ENCODE measurements at regions not wholly inside any gene's neighbourhood (a gene's known extent, or its start where the extent isn't known, plus 50 kb on each side); places are given as distances from the start of the nearest gene placed in this dataset.

- H3K9ac ChIP-seq (ENCODE audit: control insufficient read depth, insufficient read depth, low read length) = no peak overlapping the region
- H3K4me2 ChIP-seq (ENCODE audit: control insufficient read depth, insufficient read depth) = no peak overlapping the region
- in situ Hi-C loops (cut with MboI) = no loop called here
- H3K79me2 ChIP-seq (ENCODE audit: control insufficient read depth, insufficient read depth, low read length) = no peaks in the 10 kb centered on the region
- WGBS (ENCODE audit: insufficient coverage, insufficient replicate concordance, low lambda C conversion rate, missing lambda C conversion rate) = 0% methylated on average over 1 of the region's 1 CpG
- no peak overlapping the region for H3K27ac ChIP-seq (ENCODE audit: control insufficient read depth, insufficient read depth)
- ChIA-PET CTCF (no interaction called here), RAD21 (ENCODE audit: unreplicated experiment) (no interaction called here), POLR2A (no interaction called here), SMC1A (ENCODE audit: uncharacterized antibody, unreplicated experiment) (no interaction called here)
- ATAC-seq = no peak
- no peak for FAIRE-seq
- H3K36me3 ChIP-seq (ENCODE audit: control insufficient read depth in 2 of 2, insufficient read depth in 2 of 2, low read length in 1 of 2) = no peaks in the 10 kb centered on the region
- no peak overlapping the region for H2AFZ ChIP-seq (ENCODE audit: control insufficient read depth, low read depth, low read length)
- no TSS peak for BruUV-seq (replicated peaks)
- intact Hi-C loops (cut with micrococcal nuclease; ENCODE audit: unreplicated experiment) = no loop called here
- no peaks in the 10 kb centered on the region for H3K27me3 ChIP-seq (replicated peaks in 1 of 2; ENCODE audit: control insufficient read depth in 2 of 2, insufficient read depth in 2 of 2, low read length in 1 of 2)
- no peaks in the 10 kb centered on the region for H3K4me1 ChIP-seq (ENCODE audit: control insufficient read depth, insufficient read depth, low read length)
- H4K20me1 ChIP-seq (ENCODE audit: control insufficient read depth, insufficient read depth) = no peaks in the 10 kb centered on the region
- TF ChIP-seq SRF (IDR thresholded peaks at IDR 0.05; ENCODE audit: low read depth in 2 of 2, low read length in 2 of 2) = no peak
- TF ChIP-seq ASH2L (IDR thresholded peaks at IDR 0.05; ENCODE audit: borderline replicate concordance, low read depth) = no peak
- TF ChIP-seq KLF5 (IDR thresholded peaks at IDR 0.05; ENCODE audit: partially characterized antibody) = no peak
- no peak for TF ChIP-seq BRCA1 (IDR thresholded peaks at IDR 0.05; ENCODE audit: low read depth, low read length)
- no peak for TF ChIP-seq TCF12 (IDR thresholded peaks at IDR 0.05; ENCODE audit: low read depth, low read length)
- no peak for TF ChIP-seq SP1 (IDR thresholded peaks at IDR 0.05; ENCODE audit: low read depth, low read length)
- TF ChIP-seq RCOR1 (conservative IDR thresholded peaks at IDR 0.05; ENCODE audit: low read depth, low read length) = no peak
- TF ChIP-seq JUNB (IDR thresholded peaks at IDR 0.05) = no peak
- TF ChIP-seq ATF2 (IDR thresholded peaks at IDR 0.05; ENCODE audit: low read length) = no peak
- no peak for TF ChIP-seq MTA2 (IDR thresholded peaks at IDR 0.05; ENCODE audit: low read depth)
- TF ChIP-seq ZBTB4 (CRISPR knock-in tag; IDR thresholded peaks at IDR 0.05) = no peak
- no peak for TF ChIP-seq HDAC6 (IDR thresholded peaks at IDR 0.05; ENCODE audit: unreplicated experiment)
- TF ChIP-seq FOXM1 (IDR thresholded peaks at IDR 0.05; ENCODE audit: low read depth, low read length) = no peak
- TF ChIP-seq ZNF384 (IDR thresholded peaks at IDR 0.05; ENCODE audit: borderline replicate concordance, low read depth, low read length) = no peak
- no peak for TF ChIP-seq CTCF (IDR thresholded peaks at IDR 0.05 in 2 of 3, conservative IDR thresholded peaks at IDR 0.05 in 1 of 3; ENCODE audit: control insufficient read depth in 2 of 3, extremely low read depth in 1 of 3, insufficient read depth in 1 of 3, low read depth in 3 of 3, low read length in 3 of 3)
- TF ChIP-seq TCF7 (IDR thresholded peaks at IDR 0.05; ENCODE audit: borderline replicate concordance) = no peak
- TF ChIP-seq POLR2AphosphoS2 (IDR thresholded peaks at IDR 0.05; ENCODE audit: low read depth, low read length) = no peak
- TF ChIP-seq SMC3 (IDR thresholded peaks at IDR 0.05; ENCODE audit: borderline replicate concordance, low read length) = no peak
- no peak for TF ChIP-seq DPF2 (IDR thresholded peaks at IDR 0.05)
- no peaks in the 10 kb centered on the region; the same call in 2 of the 3 replicates for H3K9me3 ChIP-seq (replicated peaks; ENCODE audit: control insufficient read depth, insufficient read depth, low read length)
- H3K4me3 ChIP-seq = no peak overlapping the region
- no peak for DNase-seq (ENCODE audit: low read depth, low spot score)
Measured at GRCh38 chr7:443279-443833, 76.3 kb downstream of the PDGFA start.

Measured in GM12878 (cell line).